Lower leg skin (tissue), 4 donors: ENCODE measurements at regions not wholly inside any gene's neighbourhood (a gene's known extent, or its start where the extent isn't known, plus 50 kb on each side); places are given as distances from the start of the nearest gene placed in this dataset.

Experiments used
- DNase-seq, 2 donors: peaks; one replicate each; pipeline ENCODE4 v3.0.0-alpha.2; 2019; ENCODE audit warnings: low spot score in 2 of 2
- H3K4me3 ChIP-seq: fragments of 200-600 bp; sonication (generic); 2 replicates; pipeline ENCODE4 v1.5.1; 2017; ENCODE audit warnings: mild to moderate bottlenecking, low read depth; ENCODE audit not compliant: poor library complexity, severe bottlenecking
- POLR2A ChIP-seq, 2 donors: fragments of 450-650 bp; IDR thresholded peaks; one replicate each; pipeline ENCODE4 v1.6.1; 2016 to 2017; ENCODE audit warnings: antibody characterized with exemption in 2 of 2, mild to moderate bottlenecking in 1 of 2, moderate library complexity in 1 of 2
- WGBS, 2 donors: methylation state at CpG; one replicate each; pipeline ENCODE4 v1.1.5; 2018; 5-methylcytosine and 5-hydroxymethylcytosine counted together
- intact Hi-C: fragments of 100-400 bp; cut with DNase I; formaldehyde crosslinking; loops from one replicate; pipeline ENCODE4 v1.15.0; 2023; ENCODE audit warnings: low total_unique reads
- TF ChIP-seq, protein P1 (sequence below), 3 donors: fragments of 450-650 bp; IDR thresholded peaks; one replicate each; pipeline ENCODE4 v1.5.1; 2016; ENCODE audit warnings: antibody characterized with exemption in 3 of 3, mild to moderate bottlenecking in 3 of 3, moderate library complexity in 2 of 3

DNA sequence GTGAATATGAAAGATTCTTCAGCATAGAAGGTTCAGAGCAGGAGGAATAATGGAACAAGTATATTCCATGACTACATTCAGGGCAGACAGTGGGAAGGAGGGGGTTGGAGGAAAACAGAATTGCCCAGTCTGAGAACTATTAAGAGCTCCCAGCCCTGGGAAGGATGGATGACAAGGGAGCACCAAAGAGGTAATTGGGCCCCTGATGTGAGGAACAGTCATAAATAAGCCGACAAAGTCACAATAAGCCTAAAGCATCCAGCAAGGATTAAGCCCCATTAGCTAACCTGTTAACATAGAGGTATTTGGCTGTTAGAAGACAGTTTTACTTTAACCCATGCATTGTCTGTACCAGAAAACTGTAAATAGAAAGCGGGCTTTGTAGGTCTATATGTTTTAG is 348.7 kb upstream of the SEMA6A start:
- TF ChIP-seq POLR2A (IDR thresholded peaks at IDR 0.05) = no peak
- TF ChIP-seq, protein P1, sequence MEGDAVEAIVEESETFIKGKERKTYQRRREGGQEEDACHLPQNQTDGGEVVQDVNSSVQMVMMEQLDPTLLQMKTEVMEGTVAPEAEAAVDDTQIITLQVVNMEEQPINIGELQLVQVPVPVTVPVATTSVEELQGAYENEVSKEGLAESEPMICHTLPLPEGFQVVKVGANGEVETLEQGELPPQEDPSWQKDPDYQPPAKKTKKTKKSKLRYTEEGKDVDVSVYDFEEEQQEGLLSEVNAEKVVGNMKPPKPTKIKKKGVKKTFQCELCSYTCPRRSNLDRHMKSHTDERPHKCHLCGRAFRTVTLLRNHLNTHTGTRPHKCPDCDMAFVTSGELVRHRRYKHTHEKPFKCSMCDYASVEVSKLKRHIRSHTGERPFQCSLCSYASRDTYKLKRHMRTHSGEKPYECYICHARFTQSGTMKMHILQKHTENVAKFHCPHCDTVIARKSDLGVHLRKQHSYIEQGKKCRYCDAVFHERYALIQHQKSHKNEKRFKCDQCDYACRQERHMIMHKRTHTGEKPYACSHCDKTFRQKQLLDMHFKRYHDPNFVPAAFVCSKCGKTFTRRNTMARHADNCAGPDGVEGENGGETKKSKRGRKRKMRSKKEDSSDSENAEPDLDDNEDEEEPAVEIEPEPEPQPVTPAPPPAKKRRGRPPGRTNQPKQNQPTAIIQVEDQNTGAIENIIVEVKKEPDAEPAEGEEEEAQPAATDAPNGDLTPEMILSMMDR (IDR thresholded peaks at IDR 0.05) = no peak
- 76 to 84% methylated on average over 2 of the region's 2 CpGs for WGBS, 2 donors
- intact Hi-C loops = no loop called here
- no peak for DNase-seq
- H3K4me3 ChIP-seq = no peak overlapping the region

DNA sequence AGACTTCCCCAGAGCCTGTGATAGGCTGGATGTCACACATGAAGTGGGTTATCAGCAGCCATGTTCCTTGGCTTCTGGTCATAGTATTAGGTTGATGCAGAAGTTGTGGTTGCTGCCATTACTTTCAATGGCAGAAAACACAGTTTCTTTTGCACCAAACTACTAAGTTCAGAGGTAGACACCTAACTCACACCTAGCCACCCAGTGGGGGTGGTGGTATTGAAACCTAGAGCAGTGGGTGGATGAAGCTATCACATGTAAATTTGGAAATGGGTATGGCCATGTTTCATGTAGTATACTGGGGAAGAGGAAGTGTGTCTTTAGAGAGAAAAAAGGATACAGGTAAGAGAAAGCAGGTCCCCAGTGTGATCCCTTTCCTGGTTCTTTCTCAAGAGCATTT is 347.9 kb upstream of the SEMA6A start:
- no peak for DNase-seq
- intact Hi-C loops = no loop called here
- no peak overlapping the region for H3K4me3 ChIP-seq
- TF ChIP-seq, protein P1 (IDR thresholded peaks at IDR 0.05) = no peak
- TF ChIP-seq POLR2A (IDR thresholded peaks at IDR 0.05) = no peak

DNA sequence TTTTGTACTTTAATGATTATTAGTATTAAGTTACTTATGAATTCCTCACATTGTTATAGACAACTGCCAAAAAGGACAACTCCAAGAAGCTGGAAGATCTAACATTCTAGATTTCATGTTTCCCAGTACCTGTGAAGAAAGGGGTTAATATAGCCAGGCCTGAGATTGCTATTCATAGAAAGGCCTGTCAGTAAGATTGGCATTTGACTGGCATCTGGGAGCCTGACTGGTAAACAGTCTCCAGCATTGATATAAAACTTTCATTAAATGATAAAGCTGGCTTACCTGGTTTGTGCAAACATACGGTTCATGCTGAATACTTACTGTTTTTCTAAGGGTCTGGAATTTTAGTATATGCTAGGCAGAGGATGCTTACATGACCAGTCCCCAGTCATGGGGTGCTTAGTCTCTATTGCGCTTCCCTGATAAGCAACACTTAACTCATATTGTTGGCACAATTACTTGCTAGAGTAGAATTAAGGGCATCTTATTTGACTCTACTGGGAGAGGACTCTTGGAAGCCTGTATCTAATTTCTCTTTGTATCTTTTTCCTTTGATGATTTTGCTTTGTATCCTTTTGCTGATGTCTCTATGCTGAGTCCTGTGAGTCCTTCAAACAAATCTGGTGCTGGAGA is 340.4 kb upstream of the SEMA6A start:
- no peak for TF ChIP-seq POLR2A (IDR thresholded peaks at IDR 0.05)
- TF ChIP-seq, protein P1 (IDR thresholded peaks at IDR 0.05) = no peak
- DNase-seq = no peak
- intact Hi-C loops = no loop called here
- WGBS, 2 donors = 93 to 94% methylated on average over 2 of the region's 2 CpGs
- no peak overlapping the region for H3K4me3 ChIP-seq

DNA sequence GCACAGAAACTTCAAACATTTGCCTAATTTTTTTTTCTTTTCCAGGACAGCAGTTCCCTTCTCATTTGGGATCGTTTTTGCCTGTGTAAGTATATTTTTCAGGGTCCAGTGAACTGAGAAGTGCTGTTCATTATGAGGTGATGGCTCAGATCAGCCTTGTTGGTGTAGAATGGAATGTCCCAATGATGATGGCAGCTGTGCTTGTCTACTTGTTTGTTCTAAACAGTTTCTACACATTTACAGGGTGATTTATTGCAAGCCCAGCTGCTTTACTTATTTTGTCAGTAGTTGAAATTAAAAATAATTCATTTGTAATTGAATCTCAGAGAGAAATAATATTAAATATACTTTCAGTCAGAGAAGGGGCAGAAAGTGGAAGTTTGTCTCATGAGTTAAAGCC is 337.6 kb upstream of the SEMA6A start:
- WGBS, 2 donors = 67 to 74% methylated on average over 1 of the region's 1 CpG
- no peak for DNase-seq
- intact Hi-C loops = no loop called here
- TF ChIP-seq POLR2A (IDR thresholded peaks at IDR 0.05) = no peak
- TF ChIP-seq, protein P1 (IDR thresholded peaks at IDR 0.05) = no peak
- H3K4me3 ChIP-seq = no peak overlapping the region

DNA sequence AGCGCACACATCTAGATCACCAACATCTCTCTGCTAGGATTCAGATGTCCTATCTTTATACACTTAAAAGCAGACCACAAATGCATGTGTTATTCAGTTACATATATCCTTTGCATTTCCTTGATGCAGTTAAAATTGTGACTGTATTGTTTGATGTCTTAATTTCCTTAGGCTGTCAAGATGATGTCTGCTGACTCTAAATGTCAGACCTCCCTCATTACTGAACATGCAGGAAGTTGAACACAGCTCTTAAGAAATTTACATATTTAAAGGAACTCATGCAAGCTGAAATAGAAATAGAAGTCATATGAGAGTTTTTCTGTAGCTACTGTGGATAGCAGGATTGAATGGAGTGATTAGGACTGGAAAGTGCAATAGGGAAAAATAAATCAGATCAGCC is 336.5 kb upstream of the SEMA6A start:
- no peak overlapping the region for H3K4me3 ChIP-seq
- DNase-seq = no peak
- 100% methylated on average over 1 of the region's 1 CpG for WGBS, 2 donors
- intact Hi-C loops = no loop called here
- TF ChIP-seq, protein P1 (IDR thresholded peaks at IDR 0.05) = no peak
- no peak for TF ChIP-seq POLR2A (IDR thresholded peaks at IDR 0.05)

DNA sequence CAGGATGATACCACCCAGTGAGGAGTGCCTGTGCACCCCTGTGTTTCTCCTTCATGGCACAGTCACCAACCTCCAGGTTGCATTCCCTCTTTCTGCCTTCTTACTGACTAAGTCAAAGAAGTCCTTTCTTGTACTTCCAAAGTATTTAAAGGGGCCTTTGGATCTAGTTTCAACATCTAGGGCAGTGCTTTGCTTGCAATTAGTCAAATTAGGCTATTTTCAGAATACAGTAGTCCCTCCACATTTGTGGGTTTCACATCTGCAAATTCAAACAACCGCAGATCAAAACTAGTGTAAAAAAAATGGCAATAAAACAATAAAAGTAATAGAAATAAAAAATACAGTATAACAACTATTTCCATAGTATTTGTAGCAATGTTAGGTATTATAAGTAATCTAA is 333.9 kb upstream of the SEMA6A start:
- no peak for DNase-seq
- no peak overlapping the region for H3K4me3 ChIP-seq
- intact Hi-C loops = no loop called here
- TF ChIP-seq, protein P1 (IDR thresholded peaks at IDR 0.05) = no peak
- TF ChIP-seq POLR2A (IDR thresholded peaks at IDR 0.05) = no peak
- 88 to 98% methylated on average over 1 of the region's 1 CpG for WGBS, 2 donors
